Spleen (tissue), 11 donors: ENCODE measurements at regions not wholly inside any gene's neighbourhood (a gene's known extent, or its start where the extent isn't known, plus 50 kb on each side); places are given as distances from the start of the nearest gene placed in this dataset.

ENCODE experiments used
- DNase-seq: peaks from one replicate; pipeline ENCODE4 v3.0.0-alpha.2; 2020
- H3K27ac ChIP-seq, 8 donors: fragments of 200-600 bp; sonication (generic) in 7 of 8; 1 replicate in 4 of 8; 2 replicates in 4 of 8; pipeline versions ENCODE4 v1.5.0 to v1.8.0; 2016 to 2021; ENCODE audit warnings: inconsistent platforms in 4 of 8, mild to moderate bottlenecking in 4 of 8, moderate library complexity in 1 of 8
- H3K27me3 ChIP-seq, 7 donors: fragments of 200-600 bp; sonication (generic) in 6 of 7; replicated peaks in 1 of 7; 1 replicate in 4 of 7; 2 replicates in 3 of 7; pipeline versions ENCODE4 v1.5.0 to v1.8.0; 2016 to 2021; ENCODE audit warnings: inconsistent platforms in 3 of 7, mild to moderate bottlenecking in 1 of 7
- H3K36me3 ChIP-seq, 6 donors: fragments of 200-600 bp; sonication (generic) in 5 of 6; 1 replicate in 4 of 6; 2 replicates in 2 of 6; pipeline versions ENCODE4 v1.5.0 to v1.8.0; 2016 to 2021; ENCODE audit warnings: inconsistent platforms in 2 of 6
- H3K4me1 ChIP-seq, 6 donors: fragments of 200-600 bp; sonication (generic) in 5 of 6; 1 replicate in 3 of 6; 2 replicates in 3 of 6; pipeline versions ENCODE4 v1.5.0 to v1.8.0; 2016 to 2021; ENCODE audit warnings: inconsistent platforms in 3 of 6
- H3K4me3 ChIP-seq, 8 donors: fragments of 200-600 bp; sonication (generic) in 7 of 8; 1 replicate in 4 of 8; 2 replicates in 4 of 8; pipeline versions ENCODE4 v1.5.0 to v1.8.0; 2016 to 2021; ENCODE audit warnings: inconsistent platforms in 4 of 8, mild to moderate bottlenecking in 4 of 8, moderate library complexity in 2 of 8
- H3K9me3 ChIP-seq, 8 donors: fragments of 200-600 bp; sonication (generic) in 7 of 8; 1 replicate in 4 of 8; 2 replicates in 4 of 8; pipeline versions ENCODE4 v1.5.0 to v1.8.0; 2016 to 2021; ENCODE audit warnings: inconsistent platforms in 4 of 8
- POLR2A ChIP-seq, 3 donors: fragments of 450-650 bp; IDR thresholded peaks; one replicate each; pipeline ENCODE4 v1.5.1; 2017; ENCODE audit warnings: antibody characterized with exemption in 3 of 3, mild to moderate bottlenecking in 1 of 3
- POLR2AphosphoS5 ChIP-seq, 3 donors: sonication (generic); formaldehyde crosslinking; IDR thresholded peaks; one replicate each; pipeline ENCODE4 v1.5.1; 2017; ENCODE audit warnings: antibody characterized with exemption in 3 of 3
- WGBS, 5 donors: extraction: QIAGEN DNeasy Blood & Tissue Kit in 3 of 5; methylation state at CpG; one replicate each; pipeline versions ENCODE4 v1.1.5 to v1.1.7; 2013 to 2018; 5-methylcytosine and 5-hydroxymethylcytosine counted together
- intact Hi-C: fragments of 100-400 bp; cut with DNase I; formaldehyde crosslinking; loops from one replicate; pipeline ENCODE4 v1.15.0; 2023; ENCODE audit warnings: low total_unique reads
- TF ChIP-seq, protein P1 (sequence below), 11 experiments: fragments of 200-600 bp in 7 of 11; fragments of 450-650 bp in 4 of 11; sonication (generic) in 4 of 11; IDR thresholded peaks in 8 of 11; conservative IDR thresholded peaks in 3 of 11; 1 replicate in 7 of 11; 2 replicates in 4 of 11; pipeline versions ENCODE4 v1.4.0 to v1.8.0; 2016 to 2021; ENCODE audit warnings: antibody characterized with exemption in 11 of 11, inconsistent platforms in 4 of 11, mild to moderate bottlenecking in 1 of 11
- donor health status: healthy with polysubstance abuse.
- donor health status: DM: no; HTN: no; CAD: no; lungs with moderate emphysema.
- donor health status: DM: no; HTN: no; CAD: no.
- donor health status: Bipolar disorder and iron deficiency.
- donor health status: healthy.
- donor health status: DM: no; HTN: no; CAD: no.
- donor health status: DM: yes; HTN: yes; CAD: no.

DNA sequence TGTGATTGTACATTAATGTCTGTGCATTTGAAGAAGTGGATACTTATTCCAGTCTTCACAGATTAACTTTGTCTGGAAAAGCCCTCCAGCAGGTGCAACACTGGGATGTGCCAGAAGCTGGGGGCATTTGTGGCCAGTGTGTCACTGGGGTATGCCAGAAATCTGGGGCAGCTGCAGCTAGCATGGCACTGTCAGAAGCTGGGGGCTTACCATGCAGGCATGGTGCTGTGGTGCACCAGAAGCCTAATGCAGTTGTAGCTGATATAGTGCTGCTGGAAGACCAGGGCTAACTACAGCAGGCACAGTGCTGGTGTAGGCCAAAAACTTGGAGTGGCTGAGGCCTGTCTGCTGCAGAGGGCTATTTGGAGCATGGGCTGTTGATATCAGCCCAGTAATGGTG is 270.1 kb downstream of the STK31 start:
- Histone ChIP-seq H3K4me1 (no peaks in the 10 kb centered on the region), H3K4me3 (no peak overlapping the region), H3K27ac (no peak overlapping the region), H3K27me3 (peaks cover 0 to 14% (median 0%) of the 10 kb centered on the region in 7 donors), H3K9me3 (peaks cover 0 to 59% (median 26%) of the 10 kb centered on the region in 8 donors), H3K36me3 (no peaks in the 10 kb centered on the region)
- intact Hi-C loops = no loop called here
- TF ChIP-seq POLR2A (IDR thresholded peaks at IDR 0.05) (no peak), POLR2AphosphoS5 (IDR thresholded peaks at IDR 0.05) (no peak)
- TF ChIP-seq, protein P1, sequence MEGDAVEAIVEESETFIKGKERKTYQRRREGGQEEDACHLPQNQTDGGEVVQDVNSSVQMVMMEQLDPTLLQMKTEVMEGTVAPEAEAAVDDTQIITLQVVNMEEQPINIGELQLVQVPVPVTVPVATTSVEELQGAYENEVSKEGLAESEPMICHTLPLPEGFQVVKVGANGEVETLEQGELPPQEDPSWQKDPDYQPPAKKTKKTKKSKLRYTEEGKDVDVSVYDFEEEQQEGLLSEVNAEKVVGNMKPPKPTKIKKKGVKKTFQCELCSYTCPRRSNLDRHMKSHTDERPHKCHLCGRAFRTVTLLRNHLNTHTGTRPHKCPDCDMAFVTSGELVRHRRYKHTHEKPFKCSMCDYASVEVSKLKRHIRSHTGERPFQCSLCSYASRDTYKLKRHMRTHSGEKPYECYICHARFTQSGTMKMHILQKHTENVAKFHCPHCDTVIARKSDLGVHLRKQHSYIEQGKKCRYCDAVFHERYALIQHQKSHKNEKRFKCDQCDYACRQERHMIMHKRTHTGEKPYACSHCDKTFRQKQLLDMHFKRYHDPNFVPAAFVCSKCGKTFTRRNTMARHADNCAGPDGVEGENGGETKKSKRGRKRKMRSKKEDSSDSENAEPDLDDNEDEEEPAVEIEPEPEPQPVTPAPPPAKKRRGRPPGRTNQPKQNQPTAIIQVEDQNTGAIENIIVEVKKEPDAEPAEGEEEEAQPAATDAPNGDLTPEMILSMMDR (IDR thresholded peaks at IDR 0.05 in 8 of 11, conservative IDR thresholded peaks at IDR 0.05 in 3 of 11) = no peak
- DNase-seq = no peak

GRCh38 chr7:23981314-23981713 is 271.3 kb downstream of the STK31 start:
- TF ChIP-seq POLR2AphosphoS5 (IDR thresholded peaks at IDR 0.05) (no peak), POLR2A (IDR thresholded peaks at IDR 0.05) (no peak)
- TF ChIP-seq, protein P1 (IDR thresholded peaks at IDR 0.05 in 8 of 11, conservative IDR thresholded peaks at IDR 0.05 in 3 of 11) = no peak
- H3K4me3 ChIP-seq = no peak overlapping the region
- peaks cover 0 to 18% (median 0%) of the 10 kb centered on the region in 7 donors for H3K27me3 ChIP-seq
- WGBS, 5 donors = 33 to 50% (median 41%) methylated on average over 1 of the region's 1 CpG
- H3K9me3 ChIP-seq = peaks cover 0 to 62% (median 26%) of the 10 kb centered on the region in 8 donors
- no peak for DNase-seq
- no peak overlapping the region for H3K27ac ChIP-seq
- H3K36me3 ChIP-seq = no peaks in the 10 kb centered on the region
- H3K4me1 ChIP-seq = no peaks in the 10 kb centered on the region
- intact Hi-C loops = no loop called here

DNA sequence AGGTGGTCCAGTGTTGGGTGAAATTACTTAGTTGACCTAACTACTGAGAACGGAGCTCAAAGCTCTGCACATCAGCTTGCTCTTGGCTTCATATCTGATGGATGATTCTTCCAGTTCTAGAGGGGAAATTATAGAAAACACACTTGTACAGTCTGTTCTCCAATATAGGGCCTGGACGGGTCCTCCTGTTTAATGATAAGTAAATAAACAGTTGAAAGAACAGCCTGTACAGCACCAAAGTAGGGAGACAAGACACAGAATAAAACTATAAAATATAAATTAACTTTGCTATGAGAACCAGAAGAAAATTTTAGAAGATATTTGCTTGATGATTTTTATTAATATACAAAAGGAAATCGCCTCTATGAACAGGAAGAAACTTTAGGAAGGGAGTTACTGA is 271.7 kb downstream of the STK31 start:
- Histone ChIP-seq H3K4me1 (no peaks in the 10 kb centered on the region), H3K27me3 (peaks cover 0 to 18% (median 0%) of the 10 kb centered on the region in 7 donors), H3K9me3 (peaks cover 0 to 60% (median 26%) of the 10 kb centered on the region in 8 donors), H3K36me3 (no peaks in the 10 kb centered on the region), H3K4me3 (no peak overlapping the region), H3K27ac (no peak overlapping the region)
- TF ChIP-seq POLR2AphosphoS5 (IDR thresholded peaks at IDR 0.05) = no peak
- TF ChIP-seq POLR2A (IDR thresholded peaks at IDR 0.05) = no peak
- TF ChIP-seq, protein P1 (IDR thresholded peaks at IDR 0.05 in 8 of 11, conservative IDR thresholded peaks at IDR 0.05 in 3 of 11) = no peak
- WGBS, 5 donors = 67 to 83% (median 74%) methylated on average over 3 of the region's 3 CpGs
- DNase-seq = no peak
- intact Hi-C loops = no loop called here

DNA sequence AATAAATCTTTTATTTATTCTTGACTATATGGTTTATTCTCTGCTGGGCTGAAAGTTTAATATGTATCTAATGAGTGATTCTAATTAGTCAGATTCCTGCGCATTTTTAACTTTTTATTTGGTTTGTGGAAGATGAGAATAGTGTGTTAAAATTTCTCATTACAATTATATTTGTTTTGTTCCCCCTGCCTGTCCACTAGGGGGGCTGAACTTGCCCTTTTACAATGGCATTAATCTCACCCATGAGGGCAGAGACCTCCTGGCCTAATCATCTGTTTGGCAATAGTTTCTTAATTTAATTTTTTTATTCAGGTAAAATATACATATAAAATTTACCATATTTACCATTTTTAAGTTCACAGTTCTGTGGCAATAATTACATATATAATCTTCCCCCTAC is 278.5 kb upstream of the NPY start:
- Histone ChIP-seq H3K27me3 (no peaks in the 10 kb centered on the region), H3K4me3 (no peak overlapping the region), H3K27ac (no peak overlapping the region), H3K36me3 (no peaks in the 10 kb centered on the region), H3K4me1 (no peaks in the 10 kb centered on the region), H3K9me3 (peaks cover 0 to 13% (median 0%) of the 10 kb centered on the region in 8 donors)
- intact Hi-C loops = no loop called here
- TF ChIP-seq POLR2A (IDR thresholded peaks at IDR 0.05) (no peak), POLR2AphosphoS5 (IDR thresholded peaks at IDR 0.05) (no peak)
- TF ChIP-seq, protein P1 (IDR thresholded peaks at IDR 0.05 in 8 of 11, conservative IDR thresholded peaks at IDR 0.05 in 3 of 11) = no peak
- DNase-seq = no peak
- whole genome bisulfite sequencing, 5 donors = 51 to 88% (median 85%) methylated on average over 1 of the region's 1 CpG
